ENCODE measurements at regions not wholly inside any gene's neighbourhood (a gene's known extent, or its start where the extent isn't known, plus 50 kb on each side); places are given as distances from the start of the nearest gene placed in this dataset.

DNA sequence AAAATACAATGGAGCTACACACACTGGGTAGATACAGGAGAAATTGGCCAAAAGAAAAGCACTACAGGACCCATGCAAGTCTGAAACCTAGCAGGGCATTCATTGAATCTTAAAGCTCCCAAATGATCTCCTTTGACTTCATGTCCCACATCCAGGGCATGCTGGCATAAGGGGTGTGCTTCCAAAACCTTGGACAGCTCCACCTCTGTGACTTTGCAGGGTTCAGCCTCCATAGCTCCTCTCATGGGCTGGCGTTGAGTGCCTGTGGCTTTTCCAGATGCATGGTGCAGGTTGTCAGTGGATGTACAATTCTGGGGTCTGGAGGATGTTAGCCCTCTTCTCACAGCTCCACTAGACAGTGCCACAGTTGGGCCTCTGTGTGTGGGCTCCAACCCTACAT, 626.3 kb upstream of the POT1 start:
- no peak overlapping the region for H3K4me2 ChIP-seq (replicated peaks; ENCODE audit: extremely low read depth, low read length, poor library complexity, severe bottlenecking)
- H3K4me1 ChIP-seq (ENCODE audit: control insufficient read depth in 1 of 2, insufficient read depth in 2 of 2, low read length in 2 of 2): peaks cover 0 to under 1% of the 10 kb centered on the region in 2 donors
- no peak overlapping the region for H3K27ac ChIP-seq (ENCODE audit: low read depth in 1 of 2, low read length in 2 of 2)
- no peaks in the 10 kb centered on the region for H3K36me3 ChIP-seq (replicated peaks in 1 of 2; ENCODE audit: control insufficient read depth in 1 of 2, insufficient read depth in 2 of 2, low read length in 2 of 2)
- H3K4me3 ChIP-seq (replicated peaks in 1 of 3; ENCODE audit: low read depth in 2 of 3, low read length in 3 of 3): no peak overlapping the region
- Mint-ChIP-seq H3K36me3 (no peaks in the 10 kb centered on the region), H3K9me3 (peaks cover 2 to 5% (median 3%) of the 10 kb centered on the region in 7 donors), H3K27me3 (ENCODE audit: low read depth in 3 of 3) (peaks cover 0 to 2% (median 0%) of the 10 kb centered on the region in 3 donors), H3K4me1 (peaks cover under 1% of the 10 kb centered on the region), H3K4me3 (no peak overlapping the region), H3K27ac (peak overlapping the region in 1 of 7 donors; percentile 13)
- no peaks in the 10 kb centered on the region for H3K27me3 ChIP-seq (ENCODE audit: control insufficient read depth in 2 of 2, insufficient read depth in 2 of 2, low read length in 2 of 2)
- no peak overlapping the region for H2AFZ ChIP-seq (ENCODE audit: insufficient read depth, low read depth, low read length, poor library complexity, severe bottlenecking)
- TF ChIP-seq, protein P1, sequence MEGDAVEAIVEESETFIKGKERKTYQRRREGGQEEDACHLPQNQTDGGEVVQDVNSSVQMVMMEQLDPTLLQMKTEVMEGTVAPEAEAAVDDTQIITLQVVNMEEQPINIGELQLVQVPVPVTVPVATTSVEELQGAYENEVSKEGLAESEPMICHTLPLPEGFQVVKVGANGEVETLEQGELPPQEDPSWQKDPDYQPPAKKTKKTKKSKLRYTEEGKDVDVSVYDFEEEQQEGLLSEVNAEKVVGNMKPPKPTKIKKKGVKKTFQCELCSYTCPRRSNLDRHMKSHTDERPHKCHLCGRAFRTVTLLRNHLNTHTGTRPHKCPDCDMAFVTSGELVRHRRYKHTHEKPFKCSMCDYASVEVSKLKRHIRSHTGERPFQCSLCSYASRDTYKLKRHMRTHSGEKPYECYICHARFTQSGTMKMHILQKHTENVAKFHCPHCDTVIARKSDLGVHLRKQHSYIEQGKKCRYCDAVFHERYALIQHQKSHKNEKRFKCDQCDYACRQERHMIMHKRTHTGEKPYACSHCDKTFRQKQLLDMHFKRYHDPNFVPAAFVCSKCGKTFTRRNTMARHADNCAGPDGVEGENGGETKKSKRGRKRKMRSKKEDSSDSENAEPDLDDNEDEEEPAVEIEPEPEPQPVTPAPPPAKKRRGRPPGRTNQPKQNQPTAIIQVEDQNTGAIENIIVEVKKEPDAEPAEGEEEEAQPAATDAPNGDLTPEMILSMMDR (IDR thresholded peaks at IDR 0.05): no peak
- H3K9ac ChIP-seq (ENCODE audit: insufficient read depth, low read length, poor library complexity, severe bottlenecking): no peak overlapping the region
- no peaks in the 10 kb centered on the region for H4K20me1 ChIP-seq (ENCODE audit: insufficient read depth, low read length)
- H3K9me3 ChIP-seq (replicated peaks in 1 of 2; ENCODE audit: control insufficient read depth in 1 of 2, insufficient read depth in 1 of 2, low read length in 2 of 2): peaks cover 0 to 4% of the 10 kb centered on the region in 2 donors
- intact Hi-C loops (cut with micrococcal nuclease): no loop called here
- no peaks in the 10 kb centered on the region for H3K79me2 ChIP-seq (ENCODE audit: insufficient read depth, low read length)
- no peak for DNase-seq
- WGBS (ENCODE audit: insufficient coverage): 100% methylated on average over 1 of the region's 1 CpG

DNA sequence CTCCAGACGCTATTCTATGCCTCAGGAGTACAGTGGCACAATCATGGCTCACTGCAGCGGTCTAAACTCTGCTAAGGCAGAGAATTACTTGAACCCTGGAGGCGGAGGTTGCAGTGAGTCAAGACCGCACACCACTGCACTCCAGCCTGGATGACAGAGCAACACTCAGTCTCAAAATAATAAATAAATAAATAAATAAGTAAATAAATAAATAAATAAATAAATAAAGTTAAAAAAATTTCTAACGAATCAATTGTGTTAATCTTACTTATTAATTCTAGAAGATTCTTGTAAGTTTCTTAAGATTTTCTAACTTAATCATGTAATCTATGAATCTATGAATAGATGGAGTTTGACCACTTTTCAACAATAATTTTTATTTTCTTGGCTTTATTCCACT, 621.4 kb upstream of the POT1 start:
- DNase-seq: no peak

More for the DNA sequence above, 621.4 kb upstream of the POT1 start:
- H3K36me3 ChIP-seq (replicated peaks in 1 of 2; ENCODE audit: control insufficient read depth in 1 of 2, insufficient read depth in 2 of 2, low read length in 2 of 2): no peaks in the 10 kb centered on the region
- no peak overlapping the region for H3K4me3 ChIP-seq (replicated peaks in 1 of 3; ENCODE audit: low read depth in 2 of 3, low read length in 3 of 3)
- H3K4me2 ChIP-seq (replicated peaks; ENCODE audit: extremely low read depth, low read length, poor library complexity, severe bottlenecking): no peak overlapping the region
- peaks cover 0 to 4% (median under 1%) of the 10 kb centered on the region in 7 donors for H3K9me3 Mint-ChIP-seq
- H3K27ac Mint-ChIP-seq: no peak overlapping the region
- peaks cover 0 to under 1% of the 10 kb centered on the region in 2 donors for H3K9me3 ChIP-seq (replicated peaks in 1 of 2; ENCODE audit: control insufficient read depth in 1 of 2, insufficient read depth in 1 of 2, low read length in 2 of 2)
- 93% methylated on average over 2 of the region's 5 CpGs for WGBS (ENCODE audit: insufficient coverage)
- no peak overlapping the region for H3K9ac ChIP-seq (ENCODE audit: insufficient read depth, low read length, poor library complexity, severe bottlenecking)
- no peaks in the 10 kb centered on the region for H3K36me3 Mint-ChIP-seq
- no peaks in the 10 kb centered on the region for H3K4me1 Mint-ChIP-seq
- H3K27ac ChIP-seq (ENCODE audit: low read depth in 1 of 2, low read length in 2 of 2): no peak overlapping the region
- TF ChIP-seq, protein P1 (IDR thresholded peaks at IDR 0.05): no peak
- no peaks in the 10 kb centered on the region for H3K27me3 ChIP-seq (ENCODE audit: control insufficient read depth in 2 of 2, insufficient read depth in 2 of 2, low read length in 2 of 2)
- no peaks in the 10 kb centered on the region for H3K27me3 Mint-ChIP-seq (ENCODE audit: low read depth in 3 of 3)
- H4K20me1 ChIP-seq (ENCODE audit: insufficient read depth, low read length): no peaks in the 10 kb centered on the region
- intact Hi-C loops (cut with micrococcal nuclease): no loop called here
- no peak overlapping the region for H2AFZ ChIP-seq (ENCODE audit: insufficient read depth, low read depth, low read length, poor library complexity, severe bottlenecking)
- no peaks in the 10 kb centered on the region for H3K4me1 ChIP-seq (ENCODE audit: control insufficient read depth in 1 of 2, insufficient read depth in 2 of 2, low read length in 2 of 2)
- no peak overlapping the region for H3K4me3 Mint-ChIP-seq
- H3K79me2 ChIP-seq (ENCODE audit: insufficient read depth, low read length): no peaks in the 10 kb centered on the region

All from CD14-positive monocyte (primary cell).